Sigmoid colon (tissue), 6 donors: ENCODE measurements at regions not wholly inside any gene's neighbourhood (a gene's known extent, or its start where the extent isn't known, plus 50 kb on each side); places are given as distances from the start of the nearest gene placed in this dataset.
A peak's percentile ranks its signal among the peaks of the same experiment; 100 is the strongest.

Source experiments
- DNase-seq: peaks from one replicate; pipeline ENCODE4 v3.0.0-alpha.2; 2019
- H3K27ac ChIP-seq, 4 donors: fragments of 200-600 bp; sonication (generic); one replicate each; pipeline ENCODE4 v1.5.1; 2016 to 2019; ENCODE audit warnings: mild to moderate bottlenecking in 1 of 4
- H3K27me3 ChIP-seq, 3 donors: fragments of 200-600 bp; sonication (generic); one replicate each; pipeline ENCODE4 v1.5.1; 2019; ENCODE audit warnings: mild to moderate bottlenecking in 1 of 3
- H3K36me3 ChIP-seq, 4 donors: fragments of 200-600 bp; sonication (generic); one replicate each; pipeline ENCODE4 v1.5.1; 2016 to 2019
- H3K4me1 ChIP-seq, 4 donors: fragments of 200-600 bp; sonication (generic); one replicate each; pipeline ENCODE4 v1.5.1; 2017 to 2019
- H3K4me3 ChIP-seq, 4 donors: fragments of 200-600 bp; sonication (generic); one replicate each; pipeline ENCODE4 v1.5.1; 2017 to 2019; ENCODE audit warnings: mild to moderate bottlenecking in 2 of 4, moderate library complexity in 1 of 4
- H3K9me3 ChIP-seq, 4 donors: fragments of 200-600 bp in 3 of 4; sonication (generic) in 3 of 4; one replicate each; pipeline versions ENCODE4 v1.5.1 to v1.6.1; 2013 to 2019
- CTCF ChIP-seq, 4 experiments: fragments of 450-650 bp in 3 of 4; fragments of 200-600 bp in 1 of 4; IDR thresholded peaks; one replicate each; pipeline ENCODE4 v1.5.1; 2016 to 2019; ENCODE audit warnings: antibody characterized with exemption in 4 of 4, mild to moderate bottlenecking in 3 of 4, moderate library complexity in 2 of 4
- EP300 ChIP-seq, 4 donors: sonication (generic); formaldehyde crosslinking; IDR thresholded peaks; one replicate each; pipeline ENCODE4 v1.6.1; 2017; ENCODE audit warnings: antibody characterized with exemption in 4 of 4
- POLR2A ChIP-seq, 2 donors: fragments of 450-650 bp; IDR thresholded peaks; one replicate each; pipeline ENCODE4 v1.6.1; 2016; ENCODE audit warnings: antibody characterized with exemption in 2 of 2, mild to moderate bottlenecking in 2 of 2, moderate library complexity in 2 of 2
- POLR2AphosphoS5 ChIP-seq, 4 donors: sonication (generic); formaldehyde crosslinking; IDR thresholded peaks; one replicate each; pipeline ENCODE4 v1.6.1; 2017; ENCODE audit warnings: antibody characterized with exemption in 4 of 4
- WGBS, 2 donors: extraction: QIAGEN DNeasy Blood & Tissue Kit; methylation state at CpG; one replicate each; pipeline ENCODE4 v1.1.7; 2013; 5-methylcytosine and 5-hydroxymethylcytosine counted together
- intact Hi-C: fragments of 100-400 bp; cut with DNase I; formaldehyde crosslinking; loops from one replicate; pipeline ENCODE4 v1.15.1; 2023
- donor health status: healthy with polysubstance abuse.
- donor health status: healthy.

GRCh38 chr3:66615643-66616301 lies 115.0 kb upstream of the LRIG1 start:
- TF ChIP-seq CTCF (IDR thresholded peaks at IDR 0.05), result no peak
- no peak for TF ChIP-seq EP300 (IDR thresholded peaks at IDR 0.05)
- H3K27ac ChIP-seq, result peak overlapping the region in 3 of 4 donors; percentile 53 to 74 (median 72)
- no peaks in the 10 kb centered on the region for H3K36me3 ChIP-seq

GRCh38 chr3:66617351-66617750 lies 116.5 kb upstream of the LRIG1 start:
- no peak overlapping the region for H3K4me3 ChIP-seq
- DNase-seq, result no peak
- WGBS, 2 donors, result 68 to 80% methylated on average over 2 of the region's 2 CpGs
- no peaks in the 10 kb centered on the region for H3K27me3 ChIP-seq
- H3K4me1 ChIP-seq, result peaks cover 0 to 36% (median 30%) of the 10 kb centered on the region in 4 donors
- H3K27ac ChIP-seq, result peak overlapping the region; percentile 40 to 74 (median 62)
- no peaks in the 10 kb centered on the region for H3K9me3 ChIP-seq
- intact Hi-C loops, result loop anchor here (5.0 to 10.0 kb wide), 4 partner anchors 60 to 203 kb away; partner anchors contain the start of gene LRIG1
- H3K36me3 ChIP-seq, result no peaks in the 10 kb centered on the region
- TF ChIP-seq POLR2AphosphoS5 (IDR thresholded peaks at IDR 0.05), result peak; percentile 42 to 60 (median 52)
- no peak for TF ChIP-seq POLR2A (IDR thresholded peaks at IDR 0.05)
- no peak for TF ChIP-seq CTCF (IDR thresholded peaks at IDR 0.05)
- no peak for TF ChIP-seq EP300 (IDR thresholded peaks at IDR 0.05)

More at GRCh38 chr3:66615643-66616301, 115.0 kb upstream of the LRIG1 start:
- intact Hi-C loops, result loop anchor here (5.0 to 10.0 kb wide), 4 partner anchors 58 to 201 kb away; partner anchors contain the start of gene LRIG1
- H3K9me3 ChIP-seq, result no peaks in the 10 kb centered on the region
- no peaks in the 10 kb centered on the region for H3K27me3 ChIP-seq
- H3K4me1 ChIP-seq, result peaks cover 0 to 36% (median 30%) of the 10 kb centered on the region in 4 donors
- H3K4me3 ChIP-seq, result no peak overlapping the region
- WGBS, 2 donors, result 73 to 82% methylated on average over 5 of the region's 5 CpGs
- DNase-seq, result no peak

GRCh38 chr3:66618066-66618465 lies 117.2 kb upstream of the LRIG1 start:
- 79 to 82% methylated on average over 4 of the region's 4 CpGs for WGBS, 2 donors
- intact Hi-C loops, result loop anchor here (5.0 to 10.0 kb wide), 4 partner anchors 61 to 203 kb away; partner anchors contain the start of gene LRIG1
- Histone ChIP-seq H3K9me3 (no peaks in the 10 kb centered on the region), H3K36me3 (no peaks in the 10 kb centered on the region), H3K4me3 (no peak overlapping the region), H3K27ac (peak overlapping the region in 3 of 4 donors; percentile 53 to 74 (median 72)), H3K27me3 (no peaks in the 10 kb centered on the region), H3K4me1 (peaks cover 0 to 36% (median 30%) of the 10 kb centered on the region in 4 donors)
- TF ChIP-seq POLR2A (IDR thresholded peaks at IDR 0.05) (no peak), POLR2AphosphoS5 (IDR thresholded peaks at IDR 0.05) (no peak), EP300 (IDR thresholded peaks at IDR 0.05) (no peak), CTCF (IDR thresholded peaks at IDR 0.05) (no peak)
- no peak for DNase-seq

GRCh38 chr3:66620296-66620695 lies 119.5 kb upstream of the LRIG1 start:
- TF ChIP-seq CTCF (IDR thresholded peaks at IDR 0.05) (no peak), EP300 (IDR thresholded peaks at IDR 0.05) (no peak), POLR2A (IDR thresholded peaks at IDR 0.05) (no peak), POLR2AphosphoS5 (IDR thresholded peaks at IDR 0.05) (no peak)
- 93 to 95% methylated on average over 9 of the region's 9 CpGs for WGBS, 2 donors
- H3K4me3 ChIP-seq, result no peak overlapping the region
- H3K4me1 ChIP-seq, result peaks cover 0 to 37% (median 33%) of the 10 kb centered on the region in 4 donors
- no peaks in the 10 kb centered on the region for H3K9me3 ChIP-seq
- no peak for DNase-seq
- no peaks in the 10 kb centered on the region for H3K36me3 ChIP-seq
- intact Hi-C loops, result no loop called here
- no peaks in the 10 kb centered on the region for H3K27me3 ChIP-seq
- H3K27ac ChIP-seq, result no peak overlapping the region
